Esophagus muscularis mucosa (tissue), 4 donors: ENCODE measurements at regions not wholly inside any gene's neighbourhood (a gene's known extent, or its start where the extent isn't known, plus 50 kb on each side); places are given as distances from the start of the nearest gene placed in this dataset.

Experiments used
- EP300 ChIP-seq: sonication (generic); formaldehyde crosslinking; IDR thresholded peaks from one replicate; pipeline ENCODE4 v1.6.1; 2017; ENCODE audit warnings: antibody characterized with exemption
- POLR2A ChIP-seq: fragments of 450-650 bp; IDR thresholded peaks from one replicate; pipeline ENCODE4 v1.6.1; 2017; ENCODE audit warnings: antibody characterized with exemption, moderate library complexity, mild to moderate bottlenecking, low read depth
- POLR2AphosphoS5 ChIP-seq, 2 donors: sonication (generic); formaldehyde crosslinking; IDR thresholded peaks; one replicate each; pipeline ENCODE4 v1.6.1; 2017; ENCODE audit warnings: antibody characterized with exemption in 2 of 2
- TF ChIP-seq, protein P1 (sequence below), 3 experiments: fragments of 200-600 bp in 2 of 3; fragments of 450-650 bp in 1 of 3; sonication (generic) in 2 of 3; IDR thresholded peaks; one replicate each; pipeline ENCODE4 v1.5.1; 2017 to 2019; ENCODE audit warnings: antibody characterized with exemption in 3 of 3, mild to moderate bottlenecking in 2 of 3, moderate library complexity in 1 of 3

- TF ChIP-seq, protein P1, sequence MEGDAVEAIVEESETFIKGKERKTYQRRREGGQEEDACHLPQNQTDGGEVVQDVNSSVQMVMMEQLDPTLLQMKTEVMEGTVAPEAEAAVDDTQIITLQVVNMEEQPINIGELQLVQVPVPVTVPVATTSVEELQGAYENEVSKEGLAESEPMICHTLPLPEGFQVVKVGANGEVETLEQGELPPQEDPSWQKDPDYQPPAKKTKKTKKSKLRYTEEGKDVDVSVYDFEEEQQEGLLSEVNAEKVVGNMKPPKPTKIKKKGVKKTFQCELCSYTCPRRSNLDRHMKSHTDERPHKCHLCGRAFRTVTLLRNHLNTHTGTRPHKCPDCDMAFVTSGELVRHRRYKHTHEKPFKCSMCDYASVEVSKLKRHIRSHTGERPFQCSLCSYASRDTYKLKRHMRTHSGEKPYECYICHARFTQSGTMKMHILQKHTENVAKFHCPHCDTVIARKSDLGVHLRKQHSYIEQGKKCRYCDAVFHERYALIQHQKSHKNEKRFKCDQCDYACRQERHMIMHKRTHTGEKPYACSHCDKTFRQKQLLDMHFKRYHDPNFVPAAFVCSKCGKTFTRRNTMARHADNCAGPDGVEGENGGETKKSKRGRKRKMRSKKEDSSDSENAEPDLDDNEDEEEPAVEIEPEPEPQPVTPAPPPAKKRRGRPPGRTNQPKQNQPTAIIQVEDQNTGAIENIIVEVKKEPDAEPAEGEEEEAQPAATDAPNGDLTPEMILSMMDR (IDR thresholded peaks at IDR 0.05) = no peak
- TF ChIP-seq POLR2A = no peak
- TF ChIP-seq POLR2AphosphoS5 (IDR thresholded peaks at IDR 0.05) = peak; percentile 43 to 53
- no peak for TF ChIP-seq EP300
These were observed 190.1 kb downstream of the TTC32 start for GRCh38 chr2:19711470-19712372.
